HEK293 (cell line): ENCODE measurements at regions not wholly inside any gene's neighbourhood (a gene's known extent, or its start where the extent isn't known, plus 50 kb on each side); places are given as distances from the start of the nearest gene placed in this dataset.

Experiments used
- CTCF ChIA-PET: fragments of 350-600 bp; formaldehyde crosslinking; extraction: SDS; loops from one replicate; lab custom pipeline; 2021; ENCODE audit warnings: antibody characterized with exemption; lab: Yijun Ruan, JAX
- POLR2A ChIA-PET: fragments of 300-600 bp; formaldehyde crosslinking; extraction: SDS; loops from one replicate; lab custom pipeline; 2020; ENCODE audit warnings: antibody characterized with exemption, inconsistent platforms; lab: Yijun Ruan, JAX
- H3K27ac ChIP-seq: fragments of 200-500 bp; sonication (Bioruptor generic); 2 replicates; pipeline ENCODE4 v1.5.1; 2014; ENCODE audit warnings: low read depth, low read length, control low read depth, inconsistent platforms; ENCODE audit errors: extremely low read depth
- H3K36me3 ChIP-seq, 2 experiments: fragments of 200-500 bp in 1 of 2; sonication (Bioruptor generic) in 1 of 2; 1 replicate in 1 of 2; 2 replicates in 1 of 2; pipeline ENCODE4 v1.5.1; 2014 to 2017; ENCODE audit warnings: inconsistent platforms in 2 of 2, low read length in 2 of 2; ENCODE audit not compliant: control insufficient read depth in 2 of 2, insufficient read depth in 1 of 2
- H3K4me1 ChIP-seq: fragments of 200-500 bp; sonication (Bioruptor generic); 2 replicates; pipeline ENCODE4 v1.5.1; 2014; ENCODE audit warnings: mild to moderate bottlenecking, low read length, inconsistent platforms; ENCODE audit not compliant: control insufficient read depth, insufficient read depth
- H3K4me3 ChIP-seq: 2 replicates; pipeline ENCODE4 v1.5.1; 2011; ENCODE audit warnings: low read depth, mild to moderate bottlenecking, control low read depth, low read length, moderate library complexity
- H3K9me3 ChIP-seq: fragments of 200-500 bp; sonication (Bioruptor generic); 2 replicates; pipeline ENCODE4 v1.5.1; 2014; ENCODE audit warnings: low read depth, low read length, inconsistent platforms; ENCODE audit not compliant: control insufficient read depth, insufficient read depth
- EGR2 ChIP-seq: fragments of 450-650 bp; formaldehyde crosslinking; IDR thresholded peaks from 2 replicates; pipeline ENCODE4 v1.5.1; 2016; ENCODE audit warnings: low read depth, missing biosample characterization, missing genetic modification characterization
- KLF16 ChIP-seq: fragments of 450-650 bp; formaldehyde crosslinking; IDR thresholded peaks from 2 replicates; pipeline ENCODE4 v1.5.1; 2017; ENCODE audit warnings: missing biosample characterization, missing genetic modification characterization
- KLF7 ChIP-seq: fragments of 450-650 bp; formaldehyde crosslinking; IDR thresholded peaks from 2 replicates; pipeline ENCODE4 v1.5.1; 2016; ENCODE audit warnings: missing biosample characterization, missing genetic modification characterization, borderline replicate concordance
- MZF1 ChIP-seq: fragments of 450-650 bp; formaldehyde crosslinking; IDR thresholded peaks from 2 replicates; pipeline ENCODE4 v1.5.1; 2017; ENCODE audit warnings: missing biosample characterization, missing genetic modification characterization, borderline replicate concordance
- OVOL3 ChIP-seq: fragments of 450-650 bp; formaldehyde crosslinking; IDR thresholded peaks from 2 replicates; pipeline ENCODE4 v1.5.1; 2016; ENCODE audit warnings: missing biosample characterization, missing genetic modification characterization
- ZNF174 ChIP-seq: fragments of 450-650 bp; formaldehyde crosslinking; IDR thresholded peaks from 2 replicates; pipeline ENCODE4 v1.5.0; 2017; ENCODE audit warnings: missing biosample characterization, mild to moderate bottlenecking, missing genetic modification characterization
- ZNF184 ChIP-seq: fragments of 450-650 bp; IDR thresholded peaks from 2 replicates; pipeline ENCODE4 v1.5.1; 2018; ENCODE audit warnings: missing biosample characterization, mild to moderate bottlenecking, missing genetic modification characterization
- ZNF221 ChIP-seq: fragments of 450-650 bp; formaldehyde crosslinking; IDR thresholded peaks from 2 replicates; pipeline ENCODE4 v1.5.1; 2017; ENCODE audit warnings: missing biosample characterization, missing genetic modification characterization, borderline replicate concordance
- ZNF350 ChIP-seq: fragments of 450-650 bp; formaldehyde crosslinking; IDR thresholded peaks from 2 replicates; pipeline ENCODE4 v1.5.0; 2017; ENCODE audit warnings: missing biosample characterization, mild to moderate bottlenecking, missing genetic modification characterization
- ZNF391 ChIP-seq: fragments of 450-650 bp; formaldehyde crosslinking; IDR thresholded peaks from 2 replicates; pipeline ENCODE4 v1.5.1; 2016; ENCODE audit warnings: low read depth, missing biosample characterization, missing genetic modification characterization, borderline replicate concordance
- ZNF394 ChIP-seq: fragments of 450-650 bp; formaldehyde crosslinking; IDR thresholded peaks from 2 replicates; pipeline ENCODE4 v1.5.1; 2016; ENCODE audit warnings: missing biosample characterization, missing genetic modification characterization, mild to moderate bottlenecking, moderate library complexity, borderline replicate concordance
- ZNF423 ChIP-seq: fragments of 450-650 bp; formaldehyde crosslinking; IDR thresholded peaks from 2 replicates; pipeline ENCODE4 v1.5.1; 2016; ENCODE audit warnings: missing biosample characterization, missing genetic modification characterization
- ZNF510 ChIP-seq: fragments of 450-650 bp; formaldehyde crosslinking; IDR thresholded peaks from 2 replicates; pipeline ENCODE4 v1.5.1; 2018; ENCODE audit warnings: mild to moderate bottlenecking, missing genetic modification characterization, missing biosample characterization; ENCODE audit not compliant: insufficient replicate concordance
- ZNF521 ChIP-seq: fragments of 450-650 bp; formaldehyde crosslinking; IDR thresholded peaks from 2 replicates; pipeline ENCODE4 v1.5.1; 2017; ENCODE audit warnings: missing biosample characterization, mild to moderate bottlenecking, missing genetic modification characterization
- ZNF610 ChIP-seq: fragments of 450-650 bp; formaldehyde crosslinking; IDR thresholded peaks from 2 replicates; pipeline ENCODE4 v1.5.1; 2016; ENCODE audit warnings: missing biosample characterization, missing genetic modification characterization, borderline replicate concordance
- ZNF629 ChIP-seq: fragments of 450-650 bp; formaldehyde crosslinking; IDR thresholded peaks from 2 replicates; pipeline ENCODE4 v1.5.1; 2017; ENCODE audit warnings: missing biosample characterization, missing genetic modification characterization
- TF ChIP-seq, protein P1 (sequence below): fragments of 450-650 bp; formaldehyde crosslinking; IDR thresholded peaks from 2 replicates; pipeline ENCODE4 v1.5.1; 2016; ENCODE audit warnings: missing biosample characterization, missing genetic modification characterization
- TF ChIP-seq, protein P2 (sequence below): fragments of 450-650 bp; formaldehyde crosslinking; IDR thresholded peaks from 2 replicates; pipeline ENCODE4 v1.5.1; 2017; ENCODE audit warnings: missing biosample characterization, mild to moderate bottlenecking, missing genetic modification characterization, moderate library complexity
- TF ChIP-seq, protein P3 (sequence below): fragments of 450-650 bp; formaldehyde crosslinking; IDR thresholded peaks from 2 replicates; pipeline ENCODE4 v1.5.1; 2017; ENCODE audit warnings: missing biosample characterization, missing genetic modification characterization
- TF ChIP-seq, protein P4 (sequence below): fragments of 450-650 bp; formaldehyde crosslinking; conservative IDR thresholded peaks from 2 replicates; pipeline ENCODE4 v1.5.1; 2016; ENCODE audit warnings: low read depth, missing biosample characterization, missing genetic modification characterization
- TF ChIP-seq, protein P5 (sequence below): fragments of 450-650 bp; formaldehyde crosslinking; IDR thresholded peaks from 2 replicates; pipeline ENCODE4 v1.5.1; 2016; ENCODE audit warnings: missing biosample characterization, missing genetic modification characterization

DNA sequence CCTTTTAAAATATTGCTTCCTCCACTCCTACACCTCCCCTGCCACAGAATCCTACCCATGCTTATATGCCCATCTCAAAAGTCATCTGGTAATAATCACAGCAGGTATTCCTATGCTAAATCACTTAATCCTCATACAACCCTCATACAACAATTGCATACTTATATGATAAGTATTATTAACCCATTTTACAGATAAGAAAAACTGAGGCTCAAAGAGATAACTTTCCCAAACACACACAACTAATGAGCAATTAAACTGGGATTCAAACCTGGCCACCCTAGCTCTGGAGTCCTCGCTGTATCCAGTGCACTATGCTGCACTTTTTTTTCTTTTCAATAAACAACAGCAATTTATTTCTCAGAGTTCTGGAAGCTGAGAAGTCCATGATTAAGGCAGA lies 99.8 kb upstream of the TSPAN5 start (continued):
- TF ChIP-seq ZNF510 (no peak), ZNF221 (tag by site-specific recombination) (no peak), ZNF610 (tag by site-specific recombination) (no peak), ZNF184 (tag by site-specific recombination) (no peak), ZNF350 (no peak), ZNF174 (no peak)
- TF ChIP-seq, protein P1, sequence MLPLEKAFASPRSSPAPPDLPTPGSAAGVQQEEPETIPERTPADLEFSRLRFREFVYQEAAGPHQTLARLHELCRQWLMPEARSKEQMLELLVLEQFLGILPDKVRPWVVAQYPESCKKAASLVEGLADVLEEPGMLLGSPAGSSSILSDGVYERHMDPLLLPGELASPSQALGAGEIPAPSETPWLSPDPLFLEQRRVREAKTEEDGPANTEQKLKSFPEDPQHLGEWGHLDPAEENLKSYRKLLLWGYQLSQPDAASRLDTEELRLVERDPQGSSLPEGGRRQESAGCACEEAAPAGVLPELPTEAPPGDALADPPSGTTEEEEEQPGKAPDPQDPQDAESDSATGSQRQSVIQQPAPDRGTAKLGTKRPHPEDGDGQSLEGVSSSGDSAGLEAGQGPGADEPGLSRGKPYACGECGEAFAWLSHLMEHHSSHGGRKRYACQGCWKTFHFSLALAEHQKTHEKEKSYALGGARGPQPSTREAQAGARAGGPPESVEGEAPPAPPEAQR (tag by site-specific recombination), result no peak
- TF ChIP-seq, protein P2, sequence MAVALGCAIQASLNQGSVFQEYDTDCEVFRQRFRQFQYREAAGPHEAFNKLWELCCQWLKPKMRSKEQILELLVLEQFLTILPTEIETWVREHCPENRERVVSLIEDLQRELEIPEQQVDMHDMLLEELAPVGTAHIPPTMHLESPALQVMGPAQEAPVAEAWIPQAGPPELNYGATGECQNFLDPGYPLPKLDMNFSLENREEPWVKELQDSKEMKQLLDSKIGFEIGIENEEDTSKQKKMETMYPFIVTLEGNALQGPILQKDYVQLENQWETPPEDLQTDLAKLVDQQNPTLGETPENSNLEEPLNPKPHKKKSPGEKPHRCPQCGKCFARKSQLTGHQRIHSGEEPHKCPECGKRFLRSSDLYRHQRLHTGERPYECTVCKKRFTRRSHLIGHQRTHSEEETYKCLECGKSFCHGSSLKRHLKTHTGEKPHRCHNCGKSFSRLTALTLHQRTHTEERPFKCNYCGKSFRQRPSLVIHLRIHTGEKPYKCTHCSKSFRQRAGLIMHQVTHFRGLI (tag by site-specific recombination), result no peak
- TF ChIP-seq, protein P3, sequence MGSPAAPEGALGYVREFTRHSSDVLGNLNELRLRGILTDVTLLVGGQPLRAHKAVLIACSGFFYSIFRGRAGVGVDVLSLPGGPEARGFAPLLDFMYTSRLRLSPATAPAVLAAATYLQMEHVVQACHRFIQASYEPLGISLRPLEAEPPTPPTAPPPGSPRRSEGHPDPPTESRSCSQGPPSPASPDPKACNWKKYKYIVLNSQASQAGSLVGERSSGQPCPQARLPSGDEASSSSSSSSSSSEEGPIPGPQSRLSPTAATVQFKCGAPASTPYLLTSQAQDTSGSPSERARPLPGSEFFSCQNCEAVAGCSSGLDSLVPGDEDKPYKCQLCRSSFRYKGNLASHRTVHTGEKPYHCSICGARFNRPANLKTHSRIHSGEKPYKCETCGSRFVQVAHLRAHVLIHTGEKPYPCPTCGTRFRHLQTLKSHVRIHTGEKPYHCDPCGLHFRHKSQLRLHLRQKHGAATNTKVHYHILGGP (tag by site-specific recombination), result no peak
- TF ChIP-seq, protein P4, sequence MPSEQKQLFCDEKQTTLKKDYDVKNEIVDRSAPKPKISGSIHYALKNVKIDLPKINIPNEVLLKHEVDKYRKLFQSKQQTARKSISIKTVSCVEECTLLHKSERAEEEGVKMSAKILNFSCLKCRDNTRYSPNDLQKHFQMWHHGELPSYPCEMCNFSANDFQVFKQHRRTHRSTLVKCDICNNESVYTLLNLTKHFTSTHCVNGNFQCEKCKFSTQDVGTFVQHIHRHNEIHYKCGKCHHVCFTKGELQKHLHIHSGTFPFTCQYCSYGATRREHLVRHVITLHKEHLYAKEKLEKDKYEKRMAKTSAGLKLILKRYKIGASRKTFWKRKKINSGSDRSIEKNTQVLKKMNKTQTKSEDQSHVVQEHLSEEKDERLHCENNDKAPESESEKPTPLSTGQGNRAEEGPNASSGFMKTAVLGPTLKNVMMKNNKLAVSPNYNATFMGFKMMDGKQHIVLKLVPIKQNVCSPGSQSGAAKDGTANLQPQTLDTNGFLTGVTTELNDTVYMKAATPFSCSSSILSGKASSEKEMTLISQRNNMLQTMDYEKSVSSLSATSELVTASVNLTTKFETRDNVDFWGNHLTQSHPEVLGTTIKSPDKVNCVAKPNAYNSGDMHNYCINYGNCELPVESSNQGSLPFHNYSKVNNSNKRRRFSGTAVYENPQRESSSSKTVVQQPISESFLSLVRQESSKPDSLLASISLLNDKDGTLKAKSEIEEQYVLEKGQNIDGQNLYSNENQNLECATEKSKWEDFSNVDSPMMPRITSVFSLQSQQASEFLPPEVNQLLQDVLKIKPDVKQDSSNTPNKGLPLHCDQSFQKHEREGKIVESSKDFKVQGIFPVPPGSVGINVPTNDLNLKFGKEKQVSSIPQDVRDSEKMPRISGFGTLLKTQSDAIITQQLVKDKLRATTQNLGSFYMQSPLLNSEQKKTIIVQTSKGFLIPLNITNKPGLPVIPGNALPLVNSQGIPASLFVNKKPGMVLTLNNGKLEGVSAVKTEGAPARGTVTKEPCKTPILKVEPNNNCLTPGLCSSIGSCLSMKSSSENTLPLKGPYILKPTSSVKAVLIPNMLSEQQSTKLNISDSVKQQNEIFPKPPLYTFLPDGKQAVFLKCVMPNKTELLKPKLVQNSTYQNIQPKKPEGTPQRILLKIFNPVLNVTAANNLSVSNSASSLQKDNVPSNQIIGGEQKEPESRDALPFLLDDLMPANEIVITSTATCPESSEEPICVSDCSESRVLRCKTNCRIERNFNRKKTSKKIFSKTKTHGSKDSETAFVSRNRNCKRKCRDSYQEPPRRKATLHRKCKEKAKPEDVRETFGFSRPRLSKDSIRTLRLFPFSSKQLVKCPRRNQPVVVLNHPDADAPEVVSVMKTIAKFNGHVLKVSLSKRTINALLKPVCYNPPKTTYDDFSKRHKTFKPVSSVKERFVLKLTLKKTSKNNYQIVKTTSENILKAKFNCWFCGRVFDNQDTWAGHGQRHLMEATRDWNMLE, result no peak

DNA sequence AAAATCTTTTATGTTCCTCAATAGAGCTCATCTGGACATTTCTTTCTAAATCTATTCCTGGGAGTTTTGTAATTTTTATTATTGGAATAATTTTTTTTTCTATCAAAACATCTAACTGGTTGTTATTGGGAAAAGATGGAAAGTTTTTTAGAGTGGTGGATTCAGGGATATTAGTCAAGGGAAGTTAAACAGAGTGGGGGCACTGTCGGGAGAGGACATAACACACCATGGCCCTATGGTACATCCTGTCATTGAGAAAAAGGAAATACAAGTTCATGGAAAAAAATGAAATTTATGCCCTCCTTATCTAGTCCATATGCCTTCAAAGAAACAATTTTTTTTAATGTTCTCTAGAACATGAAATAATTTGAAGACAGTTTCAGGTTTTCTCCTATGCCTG lies 96.3 kb upstream of the TSPAN5 start:
- POLR2A ChIA-PET, result no interaction called here
- CTCF ChIA-PET, result interaction anchor here (0.6 kb wide), 1 partner anchor 74 kb away, joined by 3 read pairs; no protein-coding TSS in a partner anchor

DNA sequence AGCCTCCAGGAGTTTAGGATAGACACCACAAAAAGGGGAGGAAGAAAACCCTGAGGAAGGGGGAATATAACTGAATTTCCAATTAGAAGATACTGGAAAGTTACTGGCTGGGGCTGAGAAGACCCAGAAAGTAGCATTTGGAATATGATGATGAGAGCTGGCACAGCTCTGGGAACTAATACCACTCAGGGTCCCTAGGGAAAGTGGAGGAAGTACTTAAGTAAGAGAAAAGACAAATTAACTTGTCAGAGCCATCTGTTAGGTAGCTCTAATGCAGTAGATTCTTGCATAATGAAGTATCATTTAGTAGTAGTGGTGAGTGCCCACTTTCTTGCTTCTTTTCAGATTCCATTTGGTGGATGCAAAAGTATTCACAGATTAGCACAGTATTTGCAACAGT lies 90.8 kb upstream of the TSPAN5 start:
- ChIA-PET POLR2A (no interaction called here), CTCF (interaction anchor here (0.8 kb wide), 1 partner anchor 246 kb away, joined by 3 read pairs; the partner anchor contains the start of gene METAP1)
- Histone ChIP-seq H3K4me3 (no peak overlapping the region), H3K36me3 (no peaks in the 10 kb centered on the region), H3K4me1 (no peaks in the 10 kb centered on the region), H3K27ac (no peak overlapping the region), H3K9me3 (no peaks in the 10 kb centered on the region)
- TF ChIP-seq ZNF423 (no peak), EGR2 (no peak), MZF1 (tag by site-specific recombination) (no peak), ZNF391 (no peak), KLF16 (tag by site-specific recombination) (no peak), KLF7 (tag by site-specific recombination) (no peak), OVOL3 (tag by site-specific recombination) (no peak), ZNF629 (no peak), ZNF394 (tag by site-specific recombination) (no peak)
- TF ChIP-seq, protein P5, sequence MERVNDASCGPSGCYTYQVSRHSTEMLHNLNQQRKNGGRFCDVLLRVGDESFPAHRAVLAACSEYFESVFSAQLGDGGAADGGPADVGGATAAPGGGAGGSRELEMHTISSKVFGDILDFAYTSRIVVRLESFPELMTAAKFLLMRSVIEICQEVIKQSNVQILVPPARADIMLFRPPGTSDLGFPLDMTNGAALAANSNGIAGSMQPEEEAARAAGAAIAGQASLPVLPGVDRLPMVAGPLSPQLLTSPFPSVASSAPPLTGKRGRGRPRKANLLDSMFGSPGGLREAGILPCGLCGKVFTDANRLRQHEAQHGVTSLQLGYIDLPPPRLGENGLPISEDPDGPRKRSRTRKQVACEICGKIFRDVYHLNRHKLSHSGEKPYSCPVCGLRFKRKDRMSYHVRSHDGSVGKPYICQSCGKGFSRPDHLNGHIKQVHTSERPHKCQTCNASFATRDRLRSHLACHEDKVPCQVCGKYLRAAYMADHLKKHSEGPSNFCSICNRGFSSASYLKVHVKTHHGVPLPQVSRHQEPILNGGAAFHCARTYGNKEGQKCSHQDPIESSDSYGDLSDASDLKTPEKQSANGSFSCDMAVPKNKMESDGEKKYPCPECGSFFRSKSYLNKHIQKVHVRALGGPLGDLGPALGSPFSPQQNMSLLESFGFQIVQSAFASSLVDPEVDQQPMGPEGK (tag by site-specific recombination), result no peak

More for the DNA sequence above, 96.3 kb upstream of the TSPAN5 start:
- Histone ChIP-seq H3K9me3 (no peaks in the 10 kb centered on the region), H3K4me1 (no peaks in the 10 kb centered on the region), H3K36me3 (no peaks in the 10 kb centered on the region), H3K27ac (no peak overlapping the region), H3K4me3 (no peak overlapping the region)
- TF ChIP-seq ZNF521 (tag by site-specific recombination), result no peak
